GM12878 (cell line): ENCODE measurements at regions not wholly inside any gene's neighbourhood (a gene's known extent, or its start where the extent isn't known, plus 50 kb on each side); places are given as distances from the start of the nearest gene placed in this dataset.
A peak's percentile ranks its signal among the peaks of the same experiment; 100 is the strongest.

Experiments used
- ATAC-seq: fragments of 200-7000 bp; cut with Tn5 transposase; 3 replicates; pipeline ENCODE4 v1.9.1; 2020; ENCODE audit warnings: mild to moderate bottlenecking, moderate library complexity
- BruUV-seq: library from RNA; stranded (reverse); fragments of 400-500 nt; replicated peaks from 2 replicates; lab custom pipeline; 2021; lab: Mats Ljungman, UMichigan
- CTCF ChIA-PET: fragments of 300-600 bp; sonication (Branson Sonifier 250); formaldehyde crosslinking; extraction: SDS; loops from one replicate; lab custom pipeline; 2021; ENCODE audit warnings: inconsistent platforms; lab: Yijun Ruan, JAX
- POLR2A ChIA-PET: fragments of 350-600 bp; formaldehyde crosslinking; extraction: SDS; loops from one replicate; lab custom pipeline; 2021; ENCODE audit warnings: inconsistent platforms; lab: Charles Lee
- RAD21 ChIA-PET: fragments of 300-600 bp; sonication (Branson Sonifier 250); formaldehyde crosslinking; loops from one replicate; lab custom pipeline; 2023; ENCODE audit warnings: antibody characterized with exemption; ENCODE audit not compliant: unreplicated experiment; lab: Charles Lee
- SMC1A ChIA-PET: fragments of 300-600 bp; sonication (Branson Sonifier 250); formaldehyde crosslinking; loops from one replicate; lab custom pipeline; 2023; ENCODE audit not compliant: unreplicated experiment, uncharacterized antibody; lab: Charles Lee
- DNase-seq: peaks from one replicate; pipeline ENCODE4 v3.0.0-alpha.2; 2011; ENCODE audit warnings: low read depth, low spot score
- FAIRE-seq: peaks from 3 replicates; lab custom pipeline; 2011; peaks lifted over from hg19 to GRCh38; lab: Jason Lieb, UNC
- H2AFZ ChIP-seq: 2 replicates; pipeline ENCODE4 v1.6.0; 2011; ENCODE audit warnings: low read depth, low read length, control low read depth; ENCODE audit not compliant: control insufficient read depth
- H3K27ac ChIP-seq: 2 replicates; pipeline ENCODE4 v1.5.1; 2011; ENCODE audit warnings: control low read depth; ENCODE audit not compliant: control insufficient read depth, insufficient read depth
- H3K27me3 ChIP-seq, 2 experiments: replicated peaks in 1 of 2; 2 replicates each; pipeline versions ENCODE4 v1.6.0 to v1.6.1; 2011; ENCODE audit warnings: low read length in 1 of 2; ENCODE audit not compliant: control insufficient read depth in 2 of 2, insufficient read depth in 2 of 2
- H3K36me3 ChIP-seq, 2 experiments: 2 replicates each; pipeline ENCODE4 v1.5.1; 2011; ENCODE audit warnings: low read length in 1 of 2; ENCODE audit not compliant: control insufficient read depth in 2 of 2, insufficient read depth in 2 of 2
- H3K4me1 ChIP-seq: 2 replicates; pipeline ENCODE4 v1.6.1; 2011; ENCODE audit warnings: mild to moderate bottlenecking, low read length, moderate library complexity, mixed read lengths; ENCODE audit not compliant: control insufficient read depth, insufficient read depth
- H3K4me2 ChIP-seq: 2 replicates; pipeline ENCODE4 v1.6.0; 2011; ENCODE audit warnings: control low read depth; ENCODE audit not compliant: control insufficient read depth, insufficient read depth
- H3K4me3 ChIP-seq: fragments of 200-600 bp; sonication (generic); 2 replicates; pipeline ENCODE4 v1.5.1; 2016
- H3K79me2 ChIP-seq: 2 replicates; pipeline ENCODE4 v1.6.0; 2011; ENCODE audit warnings: low read length; ENCODE audit not compliant: control insufficient read depth, insufficient read depth
- H3K9ac ChIP-seq: 2 replicates; pipeline ENCODE4 v1.8.0; 2011; ENCODE audit warnings: low read length, control low read depth, mixed read lengths; ENCODE audit not compliant: control insufficient read depth, insufficient read depth
- H3K9me3 ChIP-seq: replicated peaks from 3 replicates; pipeline ENCODE4 v1.5.1; 2011; ENCODE audit warnings: mild to moderate bottlenecking, low read length; ENCODE audit not compliant: control insufficient read depth, insufficient read depth
- H4K20me1 ChIP-seq: 2 replicates; pipeline ENCODE4 v1.6.0; 2011; ENCODE audit not compliant: control insufficient read depth, insufficient read depth
- ASH2L ChIP-seq: fragments of 300-600, 200-600 bp; sonication (generic); IDR thresholded peaks from 2 replicates; pipeline ENCODE4 v1.6.1; 2017; ENCODE audit warnings: low read depth, mild to moderate bottlenecking, borderline replicate concordance
- CBX3 ChIP-seq: fragments of 200-600 bp; sonication (generic); IDR thresholded peaks from 2 replicates; pipeline ENCODE4 v1.6.1; 2016; ENCODE audit warnings: low read depth, borderline replicate concordance
- CHD4 ChIP-seq: fragments of 200-600 bp; sonication (generic); IDR thresholded peaks from 2 replicates; pipeline ENCODE4 v1.6.1; 2016; ENCODE audit warnings: mild to moderate bottlenecking
- EZH2 ChIP-seq: IDR thresholded peaks from 2 replicates; pipeline ENCODE4 v1.6.1; 2012; ENCODE audit warnings: low read depth, mild to moderate bottlenecking, control low read depth, inconsistent platforms, low read length, borderline replicate concordance; ENCODE audit not compliant: control insufficient read depth
- FOXK2 ChIP-seq: fragments of 450-650 bp; IDR thresholded peaks from 2 replicates; pipeline ENCODE4 v1.6.1; 2017; ENCODE audit warnings: mild to moderate bottlenecking, moderate library complexity
- HCFC1 ChIP-seq: fragments of 150-350 bp; IDR thresholded peaks from 2 replicates; pipeline ENCODE4 v1.6.1; 2014; ENCODE audit warnings: low read length
- IKZF1 ChIP-seq: fragments of 450-650 bp; conservative IDR thresholded peaks from 2 replicates; pipeline ENCODE4 v1.6.1; 2017; ENCODE audit warnings: antibody characterized with exemption, mild to moderate bottlenecking
- IKZF2 ChIP-seq, 2 experiments: fragments of 450-650 bp; IDR thresholded peaks; 2 replicates each; pipeline ENCODE4 v1.6.1; 2017; ENCODE audit warnings: mild to moderate bottlenecking in 2 of 2, moderate library complexity in 2 of 2
- MXI1 ChIP-seq: fragments of 150-350 bp; IDR thresholded peaks from 2 replicates; pipeline ENCODE4 v1.6.1; 2011; ENCODE audit warnings: low read depth, mild to moderate bottlenecking, inconsistent platforms, low read length, improper control_type of control experiment
- MYB ChIP-seq: fragments of 150-350 bp; IDR thresholded peaks from 2 replicates; pipeline ENCODE4 v1.6.1; 2014; ENCODE audit warnings: mild to moderate bottlenecking, low read depth, low read length, borderline replicate concordance
- NBN ChIP-seq: fragments of 450-650 bp; IDR thresholded peaks from 2 replicates; pipeline ENCODE4 v1.6.1; 2016
- NFYA ChIP-seq: IDR thresholded peaks from 2 replicates; pipeline ENCODE4 v1.6.1; 2011; ENCODE audit warnings: low read depth, mild to moderate bottlenecking, low read length, improper control_type of control experiment, borderline replicate concordance
- NRF1 ChIP-seq: conservative IDR thresholded peaks from 2 replicates; pipeline ENCODE4 v1.6.1; 2011; ENCODE audit warnings: mild to moderate bottlenecking, low read depth, low read length, improper control_type of control experiment
- POLR2A ChIP-seq: IDR thresholded peaks from 2 replicates; pipeline ENCODE4 v1.6.1; 2011; ENCODE audit warnings: low read depth, mild to moderate bottlenecking, low read length
- SRF ChIP-seq, 2 experiments: IDR thresholded peaks; 2 replicates each; pipeline ENCODE4 v1.6.1; 2011; ENCODE audit warnings: low read depth in 2 of 2, low read length in 2 of 2, mild to moderate bottlenecking in 1 of 2, moderate library complexity in 1 of 2
- STAT3 ChIP-seq: IDR thresholded peaks from 2 replicates; pipeline ENCODE4 v1.6.1; 2011; ENCODE audit warnings: low read depth, low read length, improper control_type of control experiment
- WRNIP1 ChIP-seq: IDR thresholded peaks from 2 replicates; pipeline ENCODE4 v1.6.1; 2011; ENCODE audit warnings: low read depth, low read length, improper control_type of control experiment, borderline replicate concordance
- WGBS: methylation state at CpG from one replicate; pipeline ENCODE4 v1.1.6; 2016; ENCODE audit warnings: low lambda C conversion rate; ENCODE audit not compliant: insufficient replicate concordance, insufficient coverage; ENCODE audit errors: missing lambda C conversion rate; 5-methylcytosine and 5-hydroxymethylcytosine counted together
- in situ Hi-C: fragments of 300-500 bp; cut with MboI; formaldehyde crosslinking; loops from 9 replicates; pipeline ENCODE4 v1.14.3; 2018; ENCODE audit warnings: mixed read lengths
- intact Hi-C: fragments of 100-400 bp; cut with micrococcal nuclease; formaldehyde crosslinking; loops from one replicate; pipeline ENCODE4 v1.14.2; 2022; ENCODE audit not compliant: unreplicated experiment
- TF ChIP-seq, protein P1 (sequence below): fragments of 450-650 bp; IDR thresholded peaks from 2 replicates; pipeline ENCODE4 v1.6.1; 2014; ENCODE audit warnings: mild to moderate bottlenecking
- TF ChIP-seq, protein P2 (sequence below): fragments of 450-650 bp; IDR thresholded peaks from 2 replicates; pipeline ENCODE4 v1.6.1; 2017; ENCODE audit warnings: antibody characterized with exemption, mild to moderate bottlenecking, moderate library complexity

DNA sequence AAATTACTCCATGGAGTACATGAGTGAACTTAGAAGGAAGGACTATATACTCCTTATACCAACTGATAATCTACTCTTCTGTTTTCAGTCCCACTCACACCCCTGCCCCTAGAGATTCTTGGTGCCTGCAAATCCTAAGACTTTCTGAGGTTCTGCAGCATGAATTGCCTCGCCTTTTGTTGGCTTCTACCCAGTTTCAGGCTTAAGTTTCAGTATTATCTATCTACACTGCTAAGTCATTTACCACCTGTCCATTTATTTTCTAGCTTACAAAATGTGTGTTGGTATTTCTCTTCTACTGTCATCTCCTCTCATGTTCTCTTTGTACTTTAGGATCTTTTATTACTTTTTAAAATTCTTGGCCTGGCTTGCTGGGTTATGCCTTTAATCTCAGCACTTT, 94.4 kb upstream of the AMOT start:
- DNase-seq, result no peak
- no peaks in the 10 kb centered on the region for H3K9me3 ChIP-seq
- H3K79me2 ChIP-seq, result no peaks in the 10 kb centered on the region
- no peaks in the 10 kb centered on the region for H3K36me3 ChIP-seq
- 0% methylated on average over 1 of the region's 1 CpG for WGBS
- POLR2A ChIA-PET, result no interaction called here
- CTCF ChIA-PET, result no interaction called here
- in situ Hi-C loops, result no loop called here
- H4K20me1 ChIP-seq, result no peaks in the 10 kb centered on the region
- no peaks in the 10 kb centered on the region for H3K4me1 ChIP-seq
- TF ChIP-seq WRNIP1 (no peak), CHD4 (no peak), CBX3 (no peak), IKZF1 (no peak), POLR2A (no peak), NBN (no peak), ASH2L (no peak), NFYA (no peak), SRF (IDR thresholded peaks at IDR 0.05; ENCODE audit: low read depth in 2 of 2, low read length in 2 of 2) (no peak)
- intact Hi-C loops, result no loop called here
- ATAC-seq, result peak; percentile 17; the same call in 1 of the 3 replicates
- H2AFZ ChIP-seq, result no peak overlapping the region
- no peak overlapping the region for H3K4me3 ChIP-seq
- no peak overlapping the region for H3K9ac ChIP-seq
- SMC1A ChIA-PET, result no interaction called here
- no peak overlapping the region for H3K4me2 ChIP-seq
- RAD21 ChIA-PET, result no interaction called here
- no peak overlapping the region for H3K27ac ChIP-seq
- BruUV-seq, result no TSS peak
- no peaks in the 10 kb centered on the region for H3K27me3 ChIP-seq
- FAIRE-seq, result no peak

DNA sequence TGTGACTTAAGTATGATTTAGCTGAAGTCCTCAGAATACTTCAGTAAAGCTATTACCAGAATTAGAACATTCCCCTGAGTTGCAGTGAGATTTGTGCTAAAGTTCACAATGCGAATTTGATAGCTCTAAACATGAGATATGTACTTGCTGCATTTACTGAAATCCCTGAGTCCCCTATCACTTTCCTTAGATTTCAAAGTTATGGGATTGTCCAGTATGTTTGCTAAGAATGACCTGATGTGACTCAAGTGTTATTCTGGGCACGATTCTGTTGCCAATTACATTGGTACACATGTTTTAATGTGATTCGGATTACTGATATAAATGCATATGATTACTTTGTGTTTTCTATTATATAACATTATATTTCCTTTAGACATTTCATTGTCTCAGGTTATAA, 91.3 kb upstream of the AMOT start:
- FAIRE-seq, result no peak
- in situ Hi-C loops (no loop called here), intact Hi-C loops (no loop called here)
- Histone ChIP-seq H3K27ac (no peak overlapping the region), H3K79me2 (no peaks in the 10 kb centered on the region), H4K20me1 (no peaks in the 10 kb centered on the region), H3K36me3 (no peaks in the 10 kb centered on the region), H3K9me3 (no peaks in the 10 kb centered on the region), H3K4me2 (no peak overlapping the region), H3K4me1 (no peaks in the 10 kb centered on the region), H3K27me3 (no peaks in the 10 kb centered on the region), H3K4me3 (no peak overlapping the region), H3K9ac (no peak overlapping the region), H2AFZ (no peak overlapping the region)
- ATAC-seq, result no peak
- ChIA-PET POLR2A (no interaction called here), RAD21 (no interaction called here), CTCF (no interaction called here), SMC1A (no interaction called here)
- DNase-seq, result no peak
- WGBS, result 0% methylated on average over 3 of the region's 3 CpGs
- BruUV-seq, result no TSS peak
- no peak for TF ChIP-seq NRF1
- TF ChIP-seq MXI1, result no peak
- TF ChIP-seq HCFC1, result no peak
- no peak for TF ChIP-seq EZH2
- TF ChIP-seq, protein P1, sequence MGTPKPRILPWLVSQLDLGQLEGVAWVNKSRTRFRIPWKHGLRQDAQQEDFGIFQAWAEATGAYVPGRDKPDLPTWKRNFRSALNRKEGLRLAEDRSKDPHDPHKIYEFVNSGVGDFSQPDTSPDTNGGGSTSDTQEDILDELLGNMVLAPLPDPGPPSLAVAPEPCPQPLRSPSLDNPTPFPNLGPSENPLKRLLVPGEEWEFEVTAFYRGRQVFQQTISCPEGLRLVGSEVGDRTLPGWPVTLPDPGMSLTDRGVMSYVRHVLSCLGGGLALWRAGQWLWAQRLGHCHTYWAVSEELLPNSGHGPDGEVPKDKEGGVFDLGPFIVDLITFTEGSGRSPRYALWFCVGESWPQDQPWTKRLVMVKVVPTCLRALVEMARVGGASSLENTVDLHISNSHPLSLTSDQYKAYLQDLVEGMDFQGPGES, result no peak
- TF ChIP-seq FOXK2, result no peak
- no peak for TF ChIP-seq STAT3
- no peak for TF ChIP-seq MYB
- no peak for TF ChIP-seq IKZF2 (IDR thresholded peaks at IDR 0.05)
- TF ChIP-seq, protein P2, sequence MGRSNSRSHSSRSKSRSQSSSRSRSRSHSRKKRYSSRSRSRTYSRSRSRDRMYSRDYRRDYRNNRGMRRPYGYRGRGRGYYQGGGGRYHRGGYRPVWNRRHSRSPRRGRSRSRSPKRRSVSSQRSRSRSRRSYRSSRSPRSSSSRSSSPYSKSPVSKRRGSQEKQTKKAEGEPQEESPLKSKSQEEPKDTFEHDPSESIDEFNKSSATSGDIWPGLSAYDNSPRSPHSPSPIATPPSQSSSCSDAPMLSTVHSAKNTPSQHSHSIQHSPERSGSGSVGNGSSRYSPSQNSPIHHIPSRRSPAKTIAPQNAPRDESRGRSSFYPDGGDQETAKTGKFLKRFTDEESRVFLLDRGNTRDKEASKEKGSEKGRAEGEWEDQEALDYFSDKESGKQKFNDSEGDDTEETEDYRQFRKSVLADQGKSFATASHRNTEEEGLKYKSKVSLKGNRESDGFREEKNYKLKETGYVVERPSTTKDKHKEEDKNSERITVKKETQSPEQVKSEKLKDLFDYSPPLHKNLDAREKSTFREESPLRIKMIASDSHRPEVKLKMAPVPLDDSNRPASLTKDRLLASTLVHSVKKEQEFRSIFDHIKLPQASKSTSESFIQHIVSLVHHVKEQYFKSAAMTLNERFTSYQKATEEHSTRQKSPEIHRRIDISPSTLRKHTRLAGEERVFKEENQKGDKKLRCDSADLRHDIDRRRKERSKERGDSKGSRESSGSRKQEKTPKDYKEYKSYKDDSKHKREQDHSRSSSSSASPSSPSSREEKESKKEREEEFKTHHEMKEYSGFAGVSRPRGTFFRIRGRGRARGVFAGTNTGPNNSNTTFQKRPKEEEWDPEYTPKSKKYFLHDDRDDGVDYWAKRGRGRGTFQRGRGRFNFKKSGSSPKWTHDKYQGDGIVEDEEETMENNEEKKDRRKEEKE, result no peak
